Cardiac fibroblast (primary cell): ENCODE measurements at regions not wholly inside any gene's neighbourhood (a gene's known extent, or its start where the extent isn't known, plus 50 kb on each side); places are given as distances from the start of the nearest gene placed in this dataset.

Source experiments
- DNase-seq, 2 donors: peaks; one replicate each; pipeline versions ENCODE4 v3.0.0 to v3.0.0-alpha.2; 2010; ENCODE audit warnings: low read depth in 2 of 2
- H3K4me3 ChIP-seq, 2 donors: replicated peaks in 1 of 2; 1 replicate in 1 of 2; 2 replicates in 1 of 2; pipeline ENCODE4 v1.5.1; 2011; ENCODE audit warnings: low read depth in 2 of 2, low read length in 2 of 2, mild to moderate bottlenecking in 2 of 2, moderate library complexity in 1 of 2
- TF ChIP-seq, protein P1 (sequence below): IDR thresholded peaks from one replicate; pipeline ENCODE4 v1.5.1; 2011; ENCODE audit warnings: low read depth, mild to moderate bottlenecking, low read length, inconsistent platforms

DNA sequence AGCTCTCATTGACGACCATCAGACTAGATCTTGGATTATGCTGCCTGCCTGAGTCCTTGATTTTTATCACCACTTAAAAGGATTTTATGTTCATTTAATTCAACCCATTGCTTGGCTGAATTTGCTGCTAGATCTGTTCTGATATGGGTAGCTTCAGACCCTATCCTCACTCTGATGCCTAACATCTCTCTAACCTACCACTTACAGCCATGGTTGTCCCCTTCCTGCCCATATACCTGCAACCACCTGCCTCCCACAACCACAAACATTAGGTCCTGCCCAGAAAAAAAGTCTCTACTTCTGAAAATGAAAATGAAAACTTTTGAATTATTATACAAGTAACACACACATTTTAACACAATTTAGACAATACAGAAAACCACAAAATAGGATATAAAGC, 310.8 kb downstream of the HNRNPD start:
- no peak for DNase-seq
- TF ChIP-seq, protein P1, sequence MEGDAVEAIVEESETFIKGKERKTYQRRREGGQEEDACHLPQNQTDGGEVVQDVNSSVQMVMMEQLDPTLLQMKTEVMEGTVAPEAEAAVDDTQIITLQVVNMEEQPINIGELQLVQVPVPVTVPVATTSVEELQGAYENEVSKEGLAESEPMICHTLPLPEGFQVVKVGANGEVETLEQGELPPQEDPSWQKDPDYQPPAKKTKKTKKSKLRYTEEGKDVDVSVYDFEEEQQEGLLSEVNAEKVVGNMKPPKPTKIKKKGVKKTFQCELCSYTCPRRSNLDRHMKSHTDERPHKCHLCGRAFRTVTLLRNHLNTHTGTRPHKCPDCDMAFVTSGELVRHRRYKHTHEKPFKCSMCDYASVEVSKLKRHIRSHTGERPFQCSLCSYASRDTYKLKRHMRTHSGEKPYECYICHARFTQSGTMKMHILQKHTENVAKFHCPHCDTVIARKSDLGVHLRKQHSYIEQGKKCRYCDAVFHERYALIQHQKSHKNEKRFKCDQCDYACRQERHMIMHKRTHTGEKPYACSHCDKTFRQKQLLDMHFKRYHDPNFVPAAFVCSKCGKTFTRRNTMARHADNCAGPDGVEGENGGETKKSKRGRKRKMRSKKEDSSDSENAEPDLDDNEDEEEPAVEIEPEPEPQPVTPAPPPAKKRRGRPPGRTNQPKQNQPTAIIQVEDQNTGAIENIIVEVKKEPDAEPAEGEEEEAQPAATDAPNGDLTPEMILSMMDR: no peak
- no peak overlapping the region for H3K4me3 ChIP-seq

DNA sequence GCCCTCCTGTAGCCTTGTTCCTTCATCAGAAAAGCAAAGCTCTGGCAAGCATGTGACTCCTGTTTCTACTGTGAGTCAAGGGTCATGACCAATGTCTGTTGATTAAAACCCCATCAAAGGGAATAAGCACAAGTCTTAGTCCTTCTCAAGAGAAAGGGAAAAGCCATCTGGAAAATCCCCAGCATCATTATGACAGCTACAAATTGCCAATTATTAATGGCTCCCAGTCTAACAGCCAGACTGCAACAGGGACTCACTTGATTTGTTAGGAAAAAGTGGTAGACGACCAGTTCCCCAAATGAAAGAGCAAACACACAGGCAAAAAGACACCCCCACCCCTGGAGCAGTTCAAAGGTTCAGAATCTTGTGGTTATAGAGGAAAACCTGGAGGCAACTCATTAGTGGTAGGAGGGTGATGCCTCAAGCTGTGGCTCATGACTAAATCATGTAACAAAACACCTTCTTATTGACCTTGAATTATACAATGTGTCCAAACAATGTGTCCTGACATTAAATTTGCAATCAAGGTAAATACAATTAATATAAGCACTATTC, 315.7 kb downstream of the HNRNPD start:
- DNase-seq: no peak
- H3K4me3 ChIP-seq: no peak overlapping the region
- TF ChIP-seq, protein P1: no peak

DNA sequence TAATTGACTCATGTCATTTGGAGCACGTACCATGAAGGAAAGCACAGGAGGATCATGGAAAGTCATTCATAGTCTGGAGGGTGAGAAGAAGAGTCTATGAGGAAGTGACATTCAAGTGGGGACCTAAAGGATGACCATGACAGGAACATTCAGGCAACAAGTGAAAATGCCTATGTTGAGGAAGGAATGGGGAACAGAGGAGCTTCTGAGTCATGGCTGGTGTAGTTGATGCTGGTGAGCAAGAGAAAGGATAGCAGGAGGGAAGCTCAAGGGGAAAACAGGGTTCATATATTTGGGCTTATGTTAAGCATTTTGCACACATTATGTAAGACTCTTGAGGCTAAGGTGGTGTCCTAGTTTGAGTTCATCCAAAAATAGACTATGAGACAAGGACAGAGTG, 318.6 kb downstream of the HNRNPD start:
- DNase-seq: no peak
- no peak overlapping the region for H3K4me3 ChIP-seq
- TF ChIP-seq, protein P1: no peak

DNA sequence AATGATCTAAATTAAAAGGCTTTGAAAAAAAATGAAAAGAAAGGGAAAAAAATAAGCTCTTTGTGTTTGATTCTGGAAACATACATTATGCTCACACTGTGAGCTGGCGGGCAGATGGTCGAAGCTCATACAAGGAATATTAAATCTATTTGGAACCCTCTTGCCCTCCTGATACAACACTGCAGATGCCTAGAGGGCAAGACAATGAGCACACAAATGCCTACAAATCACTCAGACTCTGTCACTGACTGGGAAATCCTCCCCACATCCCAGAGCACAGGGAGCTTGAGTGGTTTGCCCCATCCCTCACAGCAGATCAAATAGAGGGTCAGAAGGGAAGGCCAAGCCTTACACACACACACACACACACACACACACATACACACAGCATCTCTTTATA, 320.4 kb downstream of the HNRNPD start:
- no peak for DNase-seq
- TF ChIP-seq, protein P1: no peak
- H3K4me3 ChIP-seq: no peak overlapping the region

DNA sequence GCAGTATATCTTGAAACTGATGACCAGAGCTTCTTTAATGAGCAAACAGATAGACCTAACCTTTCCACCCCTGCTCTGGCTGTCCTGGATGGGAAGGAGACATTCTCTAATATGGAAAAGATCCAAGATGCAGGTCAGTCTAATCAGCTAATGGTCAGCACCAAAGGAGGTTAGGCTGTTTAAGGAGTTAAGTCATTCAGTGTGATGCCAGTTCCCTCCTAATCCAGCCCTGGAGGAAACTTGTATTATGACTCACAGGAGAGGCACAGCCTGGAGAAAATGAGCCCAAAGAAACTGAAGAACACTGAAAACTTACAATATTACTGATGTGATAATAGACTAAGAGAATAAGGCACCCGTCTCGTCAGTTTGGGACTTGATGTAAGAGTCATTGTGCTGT, 323.0 kb downstream of the HNRNPD start:
- TF ChIP-seq, protein P1: no peak
- no peak for DNase-seq
- H3K4me3 ChIP-seq: no peak overlapping the region

DNA sequence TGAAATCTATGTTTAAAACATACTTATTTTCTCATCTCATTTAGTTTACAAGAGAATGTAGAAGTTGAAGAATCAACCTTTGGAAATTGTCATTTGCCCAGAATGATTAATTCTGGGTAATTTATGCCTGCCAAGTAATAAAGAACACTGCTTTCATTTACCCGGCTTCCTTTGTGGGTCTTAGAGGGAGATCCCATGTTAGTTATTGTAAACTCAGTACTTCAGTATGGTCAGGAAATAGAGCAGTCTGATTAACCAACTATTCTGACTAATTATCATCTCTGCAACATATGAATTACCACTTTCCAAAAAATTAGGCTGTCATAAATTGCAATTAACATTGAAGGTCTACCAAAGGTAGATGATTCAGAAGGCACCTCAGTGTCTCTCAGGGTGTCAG, 324.5 kb downstream of the HNRNPD start:
- TF ChIP-seq, protein P1: no peak
- H3K4me3 ChIP-seq: no peak overlapping the region
- DNase-seq: no peak

DNA sequence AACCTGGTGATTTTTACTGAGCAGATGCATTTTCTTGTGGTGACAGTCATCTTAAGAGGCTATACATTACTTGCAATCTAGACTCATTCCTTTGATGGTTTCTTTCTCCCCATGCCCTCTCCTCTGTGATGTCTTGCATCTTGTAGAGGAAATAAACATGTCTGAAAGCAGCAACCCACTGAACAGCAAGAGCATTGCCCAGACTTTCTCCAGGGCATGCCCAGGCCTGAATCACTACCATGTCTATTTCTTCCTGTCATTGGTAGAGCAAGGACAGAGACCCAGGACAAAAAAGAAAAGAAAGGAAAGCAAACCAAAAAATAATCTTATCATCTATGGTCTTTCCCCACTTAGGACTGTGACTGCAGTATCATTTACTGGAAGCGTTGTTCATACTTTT, 326.1 kb downstream of the HNRNPD start:
- no peak for DNase-seq
- TF ChIP-seq, protein P1: no peak
- no peak overlapping the region for H3K4me3 ChIP-seq
